Vagina (tissue), 2 donors: ENCODE measurements at regions not wholly inside any gene's neighbourhood (a gene's known extent, or its start where the extent isn't known, plus 50 kb on each side); places are given as distances from the start of the nearest gene placed in this dataset.

Experiments used
- CTCF ChIP-seq, 3 experiments: fragments of 450-650 bp in 2 of 3; fragments of 200-600 bp in 1 of 3; sonication (generic) in 1 of 3; IDR thresholded peaks; one replicate each; pipeline ENCODE4 v1.5.1; 2017 to 2019; ENCODE audit warnings: antibody characterized with exemption in 3 of 3, mild to moderate bottlenecking in 2 of 3, moderate library complexity in 2 of 3
- POLR2A ChIP-seq, 2 donors: fragments of 450-650 bp; IDR thresholded peaks; one replicate each; pipeline ENCODE4 v1.6.1; 2017; ENCODE audit warnings: antibody characterized with exemption in 2 of 2, mild to moderate bottlenecking in 2 of 2, moderate library complexity in 2 of 2
- POLR2AphosphoS5 ChIP-seq, 2 donors: sonication (generic); formaldehyde crosslinking; IDR thresholded peaks; one replicate each; pipeline ENCODE4 v1.9.0; 2017; ENCODE audit warnings: antibody characterized with exemption in 2 of 2, mild to moderate bottlenecking in 2 of 2, low read depth in 1 of 2; ENCODE audit not compliant: insufficient read depth in 1 of 2

GRCh38 chr12:9367828-9368227 lies 159.6 kb upstream of the PZP start:
- no peak for TF ChIP-seq CTCF (IDR thresholded peaks at IDR 0.05)
- TF ChIP-seq POLR2A (IDR thresholded peaks at IDR 0.05): no peak
- TF ChIP-seq POLR2AphosphoS5 (IDR thresholded peaks at IDR 0.05; ENCODE audit: insufficient read depth in 1 of 2, low read depth in 1 of 2): no peak
